ENCODE measurements at regions not wholly inside any gene's neighbourhood (a gene's known extent, or its start where the extent isn't known, plus 50 kb on each side); places are given as distances from the start of the nearest gene placed in this dataset.

- TF ChIP-seq CTCF (IDR thresholded peaks at IDR 0.05) (no peak), POLR2AphosphoS5 (IDR thresholded peaks at IDR 0.05) (no peak), POLR2A (IDR thresholded peaks at IDR 0.05; ENCODE audit: low read depth) (no peak), EP300 (IDR thresholded peaks at IDR 0.05) (no peak)
Observed at GRCh38 chr15:100810831-100811230, 68.8 kb upstream of the ALDH1A3 start.
